GM18517 (cell line): ENCODE measurements at regions not wholly inside any gene's neighbourhood (a gene's known extent, or its start where the extent isn't known, plus 50 kb on each side); places are given as distances from the start of the nearest gene placed in this dataset.

Source experiments
- ATAC-seq: cut with Tn5 transposase; IDR thresholded peaks from one replicate; pipeline ENCODE4 v1.9.1; 2021; ENCODE audit warnings: mild to moderate bottlenecking, moderate library complexity; ENCODE audit not compliant: unreplicated experiment

GRCh38 chr4:125679989-125680388 is 365.2 kb downstream of the FAT4 start:
- no peak for ATAC-seq

- ATAC-seq, result no peak
Observed at GRCh38 chr4:125681240-125681639, 366.5 kb downstream of the FAT4 start.

GRCh38 chr4:125682730-125683129 is 368.0 kb downstream of the FAT4 start:
- ATAC-seq, result no peak

- no peak for ATAC-seq
Observed at GRCh38 chr4:125688841-125689240, 374.1 kb downstream of the FAT4 start.

GRCh38 chr4:125689805-125690204 is 375.1 kb downstream of the FAT4 start:
- ATAC-seq, result no peak

GRCh38 chr4:125693228-125693627 is 378.5 kb downstream of the FAT4 start:
- no peak for ATAC-seq

GRCh38 chr4:125702406-125702805 is 387.7 kb downstream of the FAT4 start:
- no peak for ATAC-seq

- no peak for ATAC-seq
Observed at GRCh38 chr4:125703443-125703842, 388.7 kb downstream of the FAT4 start.

GRCh38 chr4:125704726-125705125 is 390.0 kb downstream of the FAT4 start:
- ATAC-seq, result no peak

GRCh38 chr4:125705681-125706080 is 390.9 kb downstream of the FAT4 start:
- no peak for ATAC-seq

GRCh38 chr4:125707397-125707796 is 392.6 kb downstream of the FAT4 start:
- no peak for ATAC-seq

- no peak for ATAC-seq
Observed at GRCh38 chr4:125710766-125711165, 396.0 kb downstream of the FAT4 start.

- ATAC-seq, result no peak
Observed at GRCh38 chr4:125714049-125714448, 399.3 kb downstream of the FAT4 start.

GRCh38 chr4:125714845-125715244 is 400.1 kb downstream of the FAT4 start:
- ATAC-seq, result no peak

- ATAC-seq, result no peak
Observed at GRCh38 chr4:125719987-125720386, 405.2 kb downstream of the FAT4 start.

- no peak for ATAC-seq
Observed at GRCh38 chr4:125722009-125722408, 407.3 kb downstream of the FAT4 start.

GRCh38 chr4:125725957-125726525 is 411.3 kb downstream of the FAT4 start:
- no peak for ATAC-seq

GRCh38 chr4:125727931-125728330 is 413.2 kb downstream of the FAT4 start:
- ATAC-seq, result no peak

GRCh38 chr4:125728568-125728967 is 413.8 kb downstream of the FAT4 start:
- no peak for ATAC-seq

- ATAC-seq, result no peak
Observed at GRCh38 chr4:125729171-125729570, 414.4 kb downstream of the FAT4 start.

- no peak for ATAC-seq
Observed at GRCh38 chr4:125732632-125733031, 417.9 kb downstream of the FAT4 start.

- ATAC-seq, result no peak
Observed at GRCh38 chr4:125734504-125734903, 419.7 kb downstream of the FAT4 start.

GRCh38 chr4:125735102-125735501 is 420.3 kb downstream of the FAT4 start:
- no peak for ATAC-seq
